PC-3 (cell line): ENCODE measurements at regions not wholly inside any gene's neighbourhood (a gene's known extent, or its start where the extent isn't known, plus 50 kb on each side); places are given as distances from the start of the nearest gene placed in this dataset.

Experiments used
- ATAC-seq: fragments of 200-7000 bp; cut with Tn5 transposase; 2 replicates; pipeline ENCODE4 v1.9.1; 2020; ENCODE audit warnings: mild to moderate bottlenecking, moderate library complexity
- BruUV-seq: library from RNA; stranded (reverse); fragments of 400-500 nt; replicated peaks from 2 replicates; lab custom pipeline; 2021; lab: Mats Ljungman, UMichigan
- CTCF ChIA-PET: fragments of 300-600 bp; sonication (Branson Sonifier 250); formaldehyde crosslinking; loops from one replicate; lab custom pipeline; 2022; ENCODE audit warnings: antibody characterized with exemption; lab: Charles Lee
- POLR2A ChIA-PET: fragments of 300-600 bp; sonication (Branson Sonifier 250); formaldehyde crosslinking; loops from one replicate; lab custom pipeline; 2022; ENCODE audit warnings: antibody characterized with exemption; ENCODE audit not compliant: unreplicated experiment; lab: Charles Lee
- DNase-seq: peaks from one replicate; pipeline ENCODE4 v3.0.0-alpha.2; 2015
- H2AFZ ChIP-seq: fragments of 300-600 bp; sonication (generic); 2 replicates; pipeline ENCODE4 v1.6.0; 2016; ENCODE audit warnings: antibody characterized with exemption, low read length
- H3F3A ChIP-seq: fragments of 300-600 bp; sonication (generic); one replicate; pipeline ENCODE4 v1.6.0; 2017; ENCODE audit warnings: antibody characterized with exemption, low read length, control low read depth, mild to moderate bottlenecking; ENCODE audit not compliant: unreplicated experiment
- H3K27ac ChIP-seq: fragments of 300-600 bp; sonication (generic); 2 replicates; pipeline ENCODE4 v1.5.1; 2016; ENCODE audit warnings: mild to moderate bottlenecking, low read length
- H3K27me3 ChIP-seq: fragments of 300-600 bp; sonication (generic); 2 replicates; pipeline ENCODE4 v1.6.1; 2016; ENCODE audit warnings: low read length, mixed read lengths
- H3K36me3 ChIP-seq: fragments of 300-600 bp; sonication (generic); 2 replicates; pipeline ENCODE4 v1.6.1; 2016; ENCODE audit warnings: low read depth, mixed run types, low read length, mixed read lengths
- H3K4me1 ChIP-seq: fragments of 300-600 bp; sonication (generic); 2 replicates; pipeline ENCODE4 v1.5.1; 2016; ENCODE audit warnings: low read length; ENCODE audit not compliant: insufficient read depth
- H3K4me2 ChIP-seq: fragments of 300-600 bp; sonication (generic); 2 replicates; pipeline ENCODE4 v1.6.0; 2016; ENCODE audit warnings: low read length
- H3K4me3 ChIP-seq: fragments of 300-600 bp; sonication (generic); 2 replicates; pipeline ENCODE4 v1.5.1; 2016; ENCODE audit warnings: mild to moderate bottlenecking, low read length, mixed read lengths
- H3K79me2 ChIP-seq: fragments of 300-600 bp; sonication (generic); 2 replicates; pipeline ENCODE4 v1.6.1; 2017; ENCODE audit warnings: low read length, mixed read lengths
- H3K9ac ChIP-seq: fragments of 300-600 bp; sonication (generic); 2 replicates; pipeline ENCODE4 v1.6.0; 2016; ENCODE audit warnings: mild to moderate bottlenecking, low read length
- H3K9me2 ChIP-seq: fragments of 300-600 bp; sonication (generic); replicated peaks from 2 replicates; pipeline ENCODE4 v1.6.1; 2016; ENCODE audit warnings: mixed run types, low read length, mixed read lengths
- H3K9me3 ChIP-seq: fragments of 300-600 bp; sonication (generic); 2 replicates; pipeline ENCODE4 v1.6.1; 2016; ENCODE audit warnings: low read length, mixed read lengths
- H4K20me1 ChIP-seq: fragments of 300-600 bp; sonication (generic); 2 replicates; pipeline ENCODE4 v1.6.1; 2016; ENCODE audit warnings: low read length, mixed read lengths
- EZH2 ChIP-seq: fragments of 300-600 bp; sonication (generic); IDR thresholded peaks from one replicate; pipeline ENCODE4 v1.6.1; 2017; ENCODE audit warnings: antibody characterized with exemption, mild to moderate bottlenecking, low read length; ENCODE audit not compliant: unreplicated experiment
- EZH2phosphoT487 ChIP-seq: fragments of 300-600 bp; sonication (generic); IDR thresholded peaks from 2 replicates; pipeline ENCODE4 v1.6.1; 2018; ENCODE audit warnings: mild to moderate bottlenecking, antibody characterized with exemption, low read length, borderline replicate concordance
- intact Hi-C: fragments of 100-400 bp; cut with micrococcal nuclease; formaldehyde crosslinking; loops from 2 replicates; pipeline ENCODE4 v1.9.0; 2023
- TF ChIP-seq, protein P1 (sequence below): fragments of 300-600 bp; sonication (generic); conservative IDR thresholded peaks from 2 replicates; pipeline ENCODE4 v1.5.1; 2017; ENCODE audit warnings: antibody characterized with exemption, low read depth, mild to moderate bottlenecking, low read length

DNA sequence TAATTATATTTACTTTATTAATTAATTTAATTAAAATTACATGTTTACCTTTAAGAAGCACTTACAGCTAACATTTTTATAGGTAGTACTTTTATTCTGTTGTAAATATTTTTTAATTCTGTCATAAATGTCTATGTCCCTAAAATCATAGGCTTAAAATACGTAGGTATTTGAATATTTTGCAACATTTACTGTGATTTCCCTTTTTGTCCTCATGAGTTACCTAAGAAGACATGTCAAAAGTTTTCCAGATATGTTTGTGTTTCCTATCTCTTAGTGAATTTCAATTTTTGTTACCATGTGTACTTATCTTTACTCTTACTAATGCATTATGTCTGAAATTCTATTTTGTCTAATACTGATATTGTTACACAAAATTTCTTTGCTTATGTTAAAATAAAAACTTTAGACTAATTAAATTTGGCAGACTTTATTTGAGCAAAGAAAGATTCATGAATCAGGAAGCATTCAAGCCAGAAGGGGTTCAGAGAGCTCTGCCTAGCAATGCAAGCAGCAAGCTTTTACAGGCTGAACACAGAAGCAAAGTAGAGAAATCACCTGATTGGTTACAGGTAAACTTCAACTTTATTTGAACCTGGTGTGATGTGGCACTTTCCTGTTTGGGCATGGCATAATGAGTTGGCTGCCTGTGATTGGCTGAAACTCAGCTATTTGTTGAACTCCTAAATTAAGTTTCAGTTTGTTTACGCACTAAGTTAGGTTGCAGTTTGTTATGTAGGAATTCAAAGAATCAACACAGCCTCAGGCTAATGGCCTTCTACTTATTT is 123.2 kb upstream of the TMEM170B start:
- no peaks in the 10 kb centered on the region for H3K36me3 ChIP-seq
- H3F3A ChIP-seq: no peaks in the 10 kb centered on the region
- peak overlapping the region; percentile 30 for H3K4me2 ChIP-seq
- CTCF ChIA-PET: no interaction called here
- peak overlapping the region; percentile 51 for H3K9ac ChIP-seq
- H3K4me3 ChIP-seq: 0 out of 2 replicates have a peak overlapping the region, but pooled peaks have one; percentile 8
- H3K79me2 ChIP-seq: no peaks in the 10 kb centered on the region
- no peaks in the 10 kb centered on the region for H3K27me3 ChIP-seq
- no peaks in the 10 kb centered on the region for H4K20me1 ChIP-seq
- DNase-seq: peak; percentile 92
- peak overlapping the region; percentile 6; the same call in 1 of the 2 replicates for H2AFZ ChIP-seq
- peak; percentile 81 for ATAC-seq
- no peaks in the 10 kb centered on the region for H3K9me3 ChIP-seq
- TSS peak; percentile 91 for BruUV-seq
- H3K9me2 ChIP-seq: no peaks in the 10 kb centered on the region
- H3K27ac ChIP-seq: peak overlapping the region; percentile 74
- POLR2A ChIA-PET: no interaction called here
- TF ChIP-seq EZH2 (no peak), EZH2phosphoT487 (no peak)
- TF ChIP-seq, protein P1, sequence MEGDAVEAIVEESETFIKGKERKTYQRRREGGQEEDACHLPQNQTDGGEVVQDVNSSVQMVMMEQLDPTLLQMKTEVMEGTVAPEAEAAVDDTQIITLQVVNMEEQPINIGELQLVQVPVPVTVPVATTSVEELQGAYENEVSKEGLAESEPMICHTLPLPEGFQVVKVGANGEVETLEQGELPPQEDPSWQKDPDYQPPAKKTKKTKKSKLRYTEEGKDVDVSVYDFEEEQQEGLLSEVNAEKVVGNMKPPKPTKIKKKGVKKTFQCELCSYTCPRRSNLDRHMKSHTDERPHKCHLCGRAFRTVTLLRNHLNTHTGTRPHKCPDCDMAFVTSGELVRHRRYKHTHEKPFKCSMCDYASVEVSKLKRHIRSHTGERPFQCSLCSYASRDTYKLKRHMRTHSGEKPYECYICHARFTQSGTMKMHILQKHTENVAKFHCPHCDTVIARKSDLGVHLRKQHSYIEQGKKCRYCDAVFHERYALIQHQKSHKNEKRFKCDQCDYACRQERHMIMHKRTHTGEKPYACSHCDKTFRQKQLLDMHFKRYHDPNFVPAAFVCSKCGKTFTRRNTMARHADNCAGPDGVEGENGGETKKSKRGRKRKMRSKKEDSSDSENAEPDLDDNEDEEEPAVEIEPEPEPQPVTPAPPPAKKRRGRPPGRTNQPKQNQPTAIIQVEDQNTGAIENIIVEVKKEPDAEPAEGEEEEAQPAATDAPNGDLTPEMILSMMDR: no peak
- intact Hi-C loops: no loop called here
- H3K4me1 ChIP-seq: peaks cover 18% of the 10 kb centered on the region

DNA sequence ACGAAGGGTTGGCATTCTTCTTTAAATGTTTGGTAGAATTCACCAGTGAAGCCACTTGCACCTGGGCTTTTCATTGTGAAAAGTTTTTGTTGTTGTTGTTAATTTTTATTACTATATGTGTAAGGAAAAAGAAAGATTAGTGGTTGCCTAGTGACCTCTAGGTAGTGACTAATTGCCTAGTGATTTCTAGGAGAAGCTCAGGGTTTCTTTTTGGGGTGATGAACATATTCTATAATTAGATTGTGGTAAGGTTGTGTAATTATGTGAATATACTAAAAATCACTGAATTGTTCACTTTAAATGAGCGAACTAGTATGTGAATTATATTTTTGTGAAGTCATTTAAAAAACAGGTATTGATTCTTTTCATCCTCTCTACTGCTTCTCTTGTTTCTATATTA is 123.8 kb upstream of the TMEM170B start:
- Histone ChIP-seq H3K4me2 (no peak overlapping the region), H3K79me2 (no peaks in the 10 kb centered on the region), H3K9me3 (no peaks in the 10 kb centered on the region), H4K20me1 (no peaks in the 10 kb centered on the region), H3K4me1 (peaks cover 18% of the 10 kb centered on the region), H3F3A (no peaks in the 10 kb centered on the region), H3K4me3 (no peak overlapping the region), H3K27me3 (no peaks in the 10 kb centered on the region), H3K27ac (no peak overlapping the region), H3K9ac (no peak overlapping the region), H3K9me2 (no peaks in the 10 kb centered on the region), H3K36me3 (no peaks in the 10 kb centered on the region), H2AFZ (no peak overlapping the region)
- POLR2A ChIA-PET: no interaction called here
- ATAC-seq (no peak), DNase-seq (peak; percentile 26)
- CTCF ChIA-PET: no interaction called here
- intact Hi-C loops: no loop called here
- no peak for TF ChIP-seq EZH2
- TF ChIP-seq, protein P1: no peak
- no peak for TF ChIP-seq EZH2phosphoT487
- BruUV-seq: no TSS peak

DNA sequence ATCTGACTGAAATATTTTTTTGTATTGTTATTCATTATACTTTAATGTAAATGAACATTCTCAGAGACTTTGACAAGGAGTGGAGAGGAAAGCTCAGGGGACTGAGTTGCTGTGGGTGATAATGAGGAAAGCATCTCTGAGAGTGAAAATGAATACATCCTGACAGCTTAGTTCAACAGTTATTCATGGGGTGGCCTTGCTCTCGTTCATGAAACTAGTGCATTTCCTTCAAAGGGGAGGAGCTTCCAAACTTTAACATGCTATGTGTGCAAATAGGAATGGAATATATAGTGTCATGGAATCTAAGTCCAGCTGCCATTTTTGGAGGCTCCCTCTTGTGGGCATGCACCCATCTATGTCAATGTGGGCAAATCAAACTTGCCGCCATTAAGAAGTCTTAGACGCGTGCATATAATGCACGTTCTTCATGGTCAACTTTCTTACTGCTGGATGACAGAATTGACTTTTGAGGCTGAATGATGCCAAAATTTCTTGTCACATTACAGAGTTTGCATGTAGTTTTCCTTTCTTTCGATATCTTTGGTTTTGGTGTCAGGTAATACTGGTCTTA is 124.3 kb upstream of the TMEM170B start:
- CTCF ChIA-PET: no interaction called here
- Histone ChIP-seq H3K9ac (no peak overlapping the region), H2AFZ (no peak overlapping the region), H3K4me2 (no peak overlapping the region), H3K36me3 (no peaks in the 10 kb centered on the region), H3K27me3 (no peaks in the 10 kb centered on the region), H3K4me3 (no peak overlapping the region), H3K9me2 (no peaks in the 10 kb centered on the region), H3K9me3 (no peaks in the 10 kb centered on the region), H3K27ac (no peak overlapping the region), H4K20me1 (no peaks in the 10 kb centered on the region), H3K79me2 (no peaks in the 10 kb centered on the region), H3F3A (no peaks in the 10 kb centered on the region), H3K4me1 (peaks cover 18% of the 10 kb centered on the region)
- intact Hi-C loops: no loop called here
- DNase-seq: no peak
- BruUV-seq: no TSS peak
- TF ChIP-seq EZH2phosphoT487: no peak
- TF ChIP-seq, protein P1: peak; percentile 36; the same call in 1 of the 2 replicates
- ATAC-seq: no peak
- POLR2A ChIA-PET: no interaction called here
